ENCODE measurements at regions not wholly inside any gene's neighbourhood (a gene's known extent, or its start where the extent isn't known, plus 50 kb on each side); places are given as distances from the start of the nearest gene placed in this dataset.

GRCh38 chr5:123907349-123907748 is 395.4 kb downstream of the CSNK1G3 start:
- Histone ChIP-seq H3K9ac (no peak overlapping the region), H3K79me2 (ENCODE audit: insufficient read depth) (no peaks in the 10 kb centered on the region), H3K27ac (ENCODE audit: low read depth in 2 of 2, low read length in 1 of 2) (no peak overlapping the region), H3K4me3 (ENCODE audit: low read depth in 2 of 2, low read length in 1 of 2) (no peak overlapping the region), H3F3A (replicated peaks; ENCODE audit: insufficient read depth) (no peaks in the 10 kb centered on the region), H3K9me2 (no peaks in the 10 kb centered on the region), H3K27me3 (ENCODE audit: insufficient read depth) (no peaks in the 10 kb centered on the region), H3K36me3 (replicated peaks in 1 of 2; ENCODE audit: control insufficient read depth in 1 of 2, insufficient read depth in 2 of 2, low read length in 1 of 2) (no peaks in the 10 kb centered on the region), H4K20me1 (ENCODE audit: insufficient read depth) (no peaks in the 10 kb centered on the region), H3K4me2 (no peak overlapping the region), H3K4me1 (ENCODE audit: control insufficient read depth in 1 of 2, insufficient read depth in 2 of 2, low read depth in 1 of 2, low read length in 1 of 2) (no peaks in the 10 kb centered on the region; a peak in 1 of 4 replicates), H3K9me3 (no peaks in the 10 kb centered on the region), H2AFZ (ENCODE audit: low read depth) (no peak overlapping the region)
- CTCF ChIA-PET = interaction anchor here (1.1 kb wide), 1 partner anchor 9 kb away, joined by 3 read pairs; no protein-coding TSS in a partner anchor
- POLR2A ChIA-PET = no interaction called here
- TF ChIP-seq EP300 (IDR thresholded peaks at IDR 0.05; ENCODE audit: borderline replicate concordance in 1 of 2, low read depth in 1 of 2, low read length in 1 of 2) (no peak), POLR2AphosphoS5 (IDR thresholded peaks at IDR 0.05; ENCODE audit: low read depth, low read length) (no peak), RAD21 (IDR thresholded peaks at IDR 0.05; ENCODE audit: low read length) (no peak), FOXJ3 (CRISPR knock-in tag; IDR thresholded peaks at IDR 0.05) (no peak), CHD2 (IDR thresholded peaks at IDR 0.05; ENCODE audit: low read length, partially characterized antibody) (no peak), GATA2 (CRISPR knock-in tag; IDR thresholded peaks at IDR 0.05) (no peak), RCOR1 (IDR thresholded peaks at IDR 0.05; ENCODE audit: low read length) (no peak), NRF1 (IDR thresholded peaks at IDR 0.05; ENCODE audit: low read depth, low read length) (no peak), EZH2phosphoT487 (IDR thresholded peaks at IDR 0.05; ENCODE audit: borderline replicate concordance, low read depth) (no peak), YY1 (IDR thresholded peaks at IDR 0.05; ENCODE audit: low read depth) (no peak), FOSL2 (IDR thresholded peaks at IDR 0.05; ENCODE audit: borderline replicate concordance, low read depth) (no peak), ZBTB33 (IDR thresholded peaks at IDR 0.05; ENCODE audit: borderline replicate concordance, low read depth) (no peak)
- no peak for DNase-seq
- WGBS (ENCODE audit: low lambda C conversion rate) = 69% methylated on average over 3 of the region's 3 CpGs

- H3K27me3 ChIP-seq (ENCODE audit: insufficient read depth) = no peaks in the 10 kb centered on the region
- H3K4me3 ChIP-seq (ENCODE audit: low read depth in 2 of 2, low read length in 1 of 2) = no peak overlapping the region
- no peaks in the 10 kb centered on the region for H3K36me3 ChIP-seq (replicated peaks in 1 of 2; ENCODE audit: control insufficient read depth in 1 of 2, insufficient read depth in 2 of 2, low read length in 1 of 2)
- H4K20me1 ChIP-seq (ENCODE audit: insufficient read depth) = no peaks in the 10 kb centered on the region
- no peaks in the 10 kb centered on the region for H3F3A ChIP-seq (replicated peaks; ENCODE audit: insufficient read depth)
- peak overlapping the region; percentile 42; the same call in 1 of the 2 replicates for H2AFZ ChIP-seq (ENCODE audit: low read depth)
- no peaks in the 10 kb centered on the region for H3K9me3 ChIP-seq
- no peaks in the 10 kb centered on the region for H3K79me2 ChIP-seq (ENCODE audit: insufficient read depth)
- TF ChIP-seq ELF1 (IDR thresholded peaks at IDR 0.05) (no peak), MXI1 (IDR thresholded peaks at IDR 0.05; ENCODE audit: low read depth, low read length) (no peak), TCF12 (IDR thresholded peaks at IDR 0.05) (no peak), GABPA (IDR thresholded peaks at IDR 0.05; ENCODE audit: low read depth) (no peak)
- no peaks in the 10 kb centered on the region; a peak in 1 of 4 replicates for H3K4me1 ChIP-seq (ENCODE audit: control insufficient read depth in 1 of 2, insufficient read depth in 2 of 2, low read depth in 1 of 2, low read length in 1 of 2)
- no peaks in the 10 kb centered on the region for H3K9me2 ChIP-seq
- WGBS (ENCODE audit: low lambda C conversion rate) = 79% methylated on average over 4 of the region's 4 CpGs
- no peak for DNase-seq
- H3K27ac ChIP-seq (ENCODE audit: low read depth in 2 of 2, low read length in 1 of 2) = no peak overlapping the region
- CTCF ChIA-PET = no interaction called here
- POLR2A ChIA-PET = no interaction called here
- no peak overlapping the region for H3K9ac ChIP-seq
- no peak overlapping the region for H3K4me2 ChIP-seq
Observed at GRCh38 chr5:123906698-123907295, 394.8 kb downstream of the CSNK1G3 start.

All from SK-N-SH (cell line).